ENCODE measurements at regions not wholly inside any gene's neighbourhood (a gene's known extent, or its start where the extent isn't known, plus 50 kb on each side); places are given as distances from the start of the nearest gene placed in this dataset.

GRCh38 chr17:53525590-53525989, 297.1 kb upstream of the KIF2B start:
- H3K4me3 ChIP-seq (ENCODE audit: low read length), result no peak overlapping the region
- no peak for TF ChIP-seq CTCF (IDR thresholded peaks at IDR 0.05; ENCODE audit: insufficient read depth, low read depth, low read length, missing control alignments)
- no peak for DNase-seq (ENCODE audit: low read depth)

- no peak overlapping the region for H3K4me3 ChIP-seq (ENCODE audit: low read length)
- peak; percentile 38 for TF ChIP-seq CTCF (IDR thresholded peaks at IDR 0.05; ENCODE audit: insufficient read depth, low read depth, low read length, missing control alignments)
- peak; percentile 29 for DNase-seq (ENCODE audit: low read depth)
These were observed 306.1 kb upstream of the KIF2B start for GRCh38 chr17:53516636-53517035.

DNA sequence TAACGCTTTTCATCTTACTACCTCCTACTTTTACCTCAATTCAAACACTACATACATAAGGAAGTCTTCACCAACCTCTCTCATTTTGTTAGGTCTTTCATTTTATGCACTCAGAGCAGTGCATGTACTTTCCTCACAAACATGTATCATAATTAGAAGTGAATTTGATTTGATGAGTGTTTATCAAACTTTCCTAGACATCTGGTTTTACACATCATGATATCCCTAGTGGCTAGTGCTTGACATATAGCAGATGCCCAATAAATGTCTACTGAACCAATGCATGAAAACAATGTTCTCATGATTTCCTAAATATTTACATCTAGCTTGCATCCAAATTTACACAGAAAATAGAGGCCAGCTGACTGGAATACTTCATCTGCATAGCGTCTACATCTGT, 323.4 kb upstream of the KIF2B start:
- TF ChIP-seq CTCF (IDR thresholded peaks at IDR 0.05; ENCODE audit: insufficient read depth, low read depth, low read length, missing control alignments), result no peak
- no peak overlapping the region for H3K4me3 ChIP-seq (ENCODE audit: low read length)
- DNase-seq (ENCODE audit: low read depth), result no peak

DNA sequence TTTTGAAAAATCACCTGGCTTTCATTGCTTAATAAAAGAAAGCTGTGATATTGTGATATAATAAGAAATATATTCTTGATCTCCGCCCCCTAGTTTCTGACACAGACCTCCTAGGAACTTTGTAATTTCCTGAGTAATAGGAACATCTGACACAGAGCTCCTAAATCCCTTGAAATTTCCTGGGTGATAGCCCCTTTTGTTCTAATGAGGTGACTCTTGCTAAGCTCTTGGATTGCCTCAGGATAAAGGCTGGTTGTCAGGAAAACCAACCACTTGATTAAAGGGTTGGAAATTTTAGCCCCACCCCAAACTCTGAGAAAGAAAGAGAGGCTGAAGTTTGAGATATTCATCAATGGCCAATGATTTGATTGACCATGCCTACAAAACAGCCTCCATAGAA, 326.4 kb upstream of the KIF2B start:
- TF ChIP-seq CTCF (IDR thresholded peaks at IDR 0.05; ENCODE audit: insufficient read depth, low read depth, low read length, missing control alignments), result no peak
- DNase-seq (ENCODE audit: low read depth), result no peak
- no peak overlapping the region for H3K4me3 ChIP-seq (ENCODE audit: low read length)

DNA sequence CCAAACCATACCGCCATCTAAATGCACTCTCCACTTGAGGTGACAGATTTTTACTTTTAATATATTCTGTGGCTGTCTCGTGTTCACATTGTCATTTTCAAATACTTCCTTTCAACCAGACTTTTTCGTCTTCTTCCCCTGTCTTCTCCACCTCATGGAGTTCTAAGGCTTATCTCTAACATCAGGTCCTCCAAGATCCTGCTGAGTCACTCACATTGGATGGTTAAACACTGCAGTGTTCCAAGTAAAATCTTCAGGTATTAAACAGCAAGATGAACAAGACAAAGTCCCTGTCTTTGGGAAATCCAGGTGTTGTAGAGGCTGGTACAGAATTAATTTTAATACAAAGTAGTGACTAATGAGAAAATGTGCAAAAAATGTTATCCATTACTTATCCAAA, 330.2 kb upstream of the KIF2B start:
- H3K4me3 ChIP-seq (ENCODE audit: low read length), result no peak overlapping the region
- no peak for TF ChIP-seq CTCF (IDR thresholded peaks at IDR 0.05; ENCODE audit: insufficient read depth, low read depth, low read length, missing control alignments)
- no peak for DNase-seq (ENCODE audit: low read depth)

GRCh38 chr17:53490447-53490968, 332.2 kb upstream of the KIF2B start:
- H3K4me3 ChIP-seq (ENCODE audit: low read length), result no peak overlapping the region

More at GRCh38 chr17:53490447-53490968, 332.2 kb upstream of the KIF2B start:
- DNase-seq (ENCODE audit: low read depth), result no peak
- no peak for TF ChIP-seq CTCF (IDR thresholded peaks at IDR 0.05; ENCODE audit: insufficient read depth, low read depth, low read length, missing control alignments)

Measured in epithelial cell of esophagus (primary cell).